ENCODE measurements at regions not wholly inside any gene's neighbourhood (a gene's known extent, or its start where the extent isn't known, plus 50 kb on each side); places are given as distances from the start of the nearest gene placed in this dataset.

DNA sequence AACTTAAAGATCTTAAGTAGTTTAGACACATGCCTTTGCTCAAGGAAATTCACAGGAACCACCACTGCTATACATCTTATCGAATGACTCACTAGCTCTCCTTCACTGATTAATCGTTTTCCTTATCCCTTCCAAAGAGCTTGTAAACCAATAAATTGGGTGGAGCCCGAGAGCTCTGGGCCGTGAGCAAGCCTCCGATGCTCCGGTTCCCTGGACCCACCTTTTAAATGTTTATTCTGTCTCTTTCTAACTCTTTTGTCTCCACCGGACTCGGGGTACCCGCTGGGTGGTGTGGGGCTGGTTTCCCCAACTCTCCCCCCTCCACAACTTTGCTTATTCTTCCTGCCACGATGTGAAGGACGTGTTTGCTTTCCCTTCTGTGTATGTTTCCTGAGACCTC, 292.9 kb upstream of the TMEFF2 start:
- TF ChIP-seq, protein P1, sequence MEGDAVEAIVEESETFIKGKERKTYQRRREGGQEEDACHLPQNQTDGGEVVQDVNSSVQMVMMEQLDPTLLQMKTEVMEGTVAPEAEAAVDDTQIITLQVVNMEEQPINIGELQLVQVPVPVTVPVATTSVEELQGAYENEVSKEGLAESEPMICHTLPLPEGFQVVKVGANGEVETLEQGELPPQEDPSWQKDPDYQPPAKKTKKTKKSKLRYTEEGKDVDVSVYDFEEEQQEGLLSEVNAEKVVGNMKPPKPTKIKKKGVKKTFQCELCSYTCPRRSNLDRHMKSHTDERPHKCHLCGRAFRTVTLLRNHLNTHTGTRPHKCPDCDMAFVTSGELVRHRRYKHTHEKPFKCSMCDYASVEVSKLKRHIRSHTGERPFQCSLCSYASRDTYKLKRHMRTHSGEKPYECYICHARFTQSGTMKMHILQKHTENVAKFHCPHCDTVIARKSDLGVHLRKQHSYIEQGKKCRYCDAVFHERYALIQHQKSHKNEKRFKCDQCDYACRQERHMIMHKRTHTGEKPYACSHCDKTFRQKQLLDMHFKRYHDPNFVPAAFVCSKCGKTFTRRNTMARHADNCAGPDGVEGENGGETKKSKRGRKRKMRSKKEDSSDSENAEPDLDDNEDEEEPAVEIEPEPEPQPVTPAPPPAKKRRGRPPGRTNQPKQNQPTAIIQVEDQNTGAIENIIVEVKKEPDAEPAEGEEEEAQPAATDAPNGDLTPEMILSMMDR (IDR thresholded peaks at IDR 0.05): no peak
- TF ChIP-seq POLR2A (IDR thresholded peaks at IDR 0.05): no peak

Data from lower leg skin (tissue), 3 donors.